GM10266 (cell line): ENCODE measurements at regions not wholly inside any gene's neighbourhood (a gene's known extent, or its start where the extent isn't known, plus 50 kb on each side); places are given as distances from the start of the nearest gene placed in this dataset.

Experiments used
- DNase-seq: peaks from one replicate; pipeline ENCODE4 v3.0.0; 2012; ENCODE audit errors: extremely low spot score
- TF ChIP-seq, protein P1 (sequence below): IDR thresholded peaks from 2 replicates; pipeline ENCODE4 v1.5.1; 2012; ENCODE audit warnings: mild to moderate bottlenecking, low read depth; ENCODE audit not compliant: control insufficient read depth, insufficient read depth; ENCODE audit errors: missing control alignments

DNA sequence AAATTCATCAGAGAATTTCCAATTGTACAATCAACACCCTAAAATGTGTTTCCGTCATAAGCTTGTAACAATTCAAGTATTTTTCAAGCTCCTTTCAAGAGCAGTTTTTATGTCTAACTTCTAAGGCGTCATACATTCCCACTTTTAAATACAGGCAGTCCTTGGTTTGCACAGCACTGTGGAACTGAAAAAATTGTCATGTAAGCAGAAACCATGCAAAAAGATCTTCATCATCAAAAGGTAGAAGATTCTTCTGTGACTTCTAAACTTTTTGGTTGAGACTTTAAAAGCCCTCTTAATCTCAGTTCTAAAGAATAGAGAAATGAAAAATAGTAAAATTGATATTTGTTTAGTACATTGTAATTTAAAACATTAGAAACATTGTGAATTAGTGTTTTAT is 315.6 kb downstream of the TPBG start:
- no peak for DNase-seq
- TF ChIP-seq, protein P1, sequence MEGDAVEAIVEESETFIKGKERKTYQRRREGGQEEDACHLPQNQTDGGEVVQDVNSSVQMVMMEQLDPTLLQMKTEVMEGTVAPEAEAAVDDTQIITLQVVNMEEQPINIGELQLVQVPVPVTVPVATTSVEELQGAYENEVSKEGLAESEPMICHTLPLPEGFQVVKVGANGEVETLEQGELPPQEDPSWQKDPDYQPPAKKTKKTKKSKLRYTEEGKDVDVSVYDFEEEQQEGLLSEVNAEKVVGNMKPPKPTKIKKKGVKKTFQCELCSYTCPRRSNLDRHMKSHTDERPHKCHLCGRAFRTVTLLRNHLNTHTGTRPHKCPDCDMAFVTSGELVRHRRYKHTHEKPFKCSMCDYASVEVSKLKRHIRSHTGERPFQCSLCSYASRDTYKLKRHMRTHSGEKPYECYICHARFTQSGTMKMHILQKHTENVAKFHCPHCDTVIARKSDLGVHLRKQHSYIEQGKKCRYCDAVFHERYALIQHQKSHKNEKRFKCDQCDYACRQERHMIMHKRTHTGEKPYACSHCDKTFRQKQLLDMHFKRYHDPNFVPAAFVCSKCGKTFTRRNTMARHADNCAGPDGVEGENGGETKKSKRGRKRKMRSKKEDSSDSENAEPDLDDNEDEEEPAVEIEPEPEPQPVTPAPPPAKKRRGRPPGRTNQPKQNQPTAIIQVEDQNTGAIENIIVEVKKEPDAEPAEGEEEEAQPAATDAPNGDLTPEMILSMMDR: no peak

DNA sequence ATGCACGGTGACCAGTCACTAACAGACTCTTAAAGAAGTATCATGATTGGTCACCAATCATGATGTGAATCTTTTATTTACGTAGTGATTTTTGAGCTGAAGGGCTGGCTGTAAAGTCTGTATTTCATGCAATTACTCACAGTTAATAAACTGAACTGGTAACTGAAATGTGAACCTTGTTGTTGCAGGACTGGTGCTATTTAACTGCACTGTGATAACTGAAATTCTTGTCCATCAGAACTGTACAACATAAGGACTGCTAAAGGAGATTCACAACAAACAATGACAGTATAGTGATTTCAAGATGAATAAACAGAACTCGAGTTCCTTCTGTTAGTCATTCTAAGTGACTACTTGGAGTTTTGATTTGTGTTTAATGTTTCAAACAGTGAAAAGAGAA is 316.6 kb downstream of the TPBG start:
- TF ChIP-seq, protein P1: no peak
- DNase-seq: no peak

DNA sequence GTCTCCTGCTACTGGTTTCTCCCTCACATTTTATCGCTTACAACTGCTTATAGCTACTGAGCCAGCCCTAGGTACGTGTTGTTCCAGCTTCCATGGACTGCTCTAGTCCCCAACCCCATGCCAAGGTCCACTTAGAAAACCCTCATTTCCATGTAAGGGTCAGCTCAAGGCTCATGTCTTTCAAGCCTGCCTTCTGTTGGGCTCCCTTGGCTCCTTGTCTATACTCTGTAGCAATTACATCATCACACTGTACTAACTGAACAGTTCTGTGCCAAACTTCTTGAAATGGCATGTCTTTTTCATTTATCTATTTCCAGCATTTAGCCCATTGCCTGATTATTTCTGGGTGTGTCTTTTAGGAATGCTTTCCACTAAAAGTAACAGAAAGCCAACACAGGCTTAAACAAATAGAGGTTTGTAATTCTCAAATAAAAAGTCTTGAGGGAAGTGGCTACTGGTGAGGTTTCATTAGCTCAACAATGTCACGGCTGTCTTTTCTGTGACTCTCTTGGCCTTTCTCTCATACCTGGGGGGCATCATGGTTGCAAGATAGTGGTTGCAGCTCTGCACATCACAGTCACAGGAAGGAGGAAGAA is 317.6 kb downstream of the TPBG start:
- no peak for DNase-seq
- TF ChIP-seq, protein P1: no peak

DNA sequence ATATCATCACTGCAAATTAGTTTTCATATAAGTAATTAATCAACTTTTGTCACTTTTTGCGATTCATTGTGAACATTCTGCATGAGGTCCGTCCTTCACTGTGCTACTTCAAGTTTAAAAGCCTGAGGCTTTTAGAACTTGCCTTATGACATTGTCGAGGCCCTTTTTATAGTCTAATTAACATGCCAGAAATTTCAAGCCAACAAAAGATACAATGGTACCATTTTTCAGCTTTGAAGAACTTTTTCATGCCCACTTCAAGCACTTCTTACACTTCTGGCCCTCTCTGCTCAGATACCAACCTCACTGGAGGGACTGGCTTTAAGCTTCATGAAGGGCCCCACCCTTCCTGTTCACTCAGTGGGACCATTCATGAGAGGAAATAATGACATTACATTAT is 323.1 kb downstream of the TPBG start:
- TF ChIP-seq, protein P1: no peak
- DNase-seq: no peak

DNA sequence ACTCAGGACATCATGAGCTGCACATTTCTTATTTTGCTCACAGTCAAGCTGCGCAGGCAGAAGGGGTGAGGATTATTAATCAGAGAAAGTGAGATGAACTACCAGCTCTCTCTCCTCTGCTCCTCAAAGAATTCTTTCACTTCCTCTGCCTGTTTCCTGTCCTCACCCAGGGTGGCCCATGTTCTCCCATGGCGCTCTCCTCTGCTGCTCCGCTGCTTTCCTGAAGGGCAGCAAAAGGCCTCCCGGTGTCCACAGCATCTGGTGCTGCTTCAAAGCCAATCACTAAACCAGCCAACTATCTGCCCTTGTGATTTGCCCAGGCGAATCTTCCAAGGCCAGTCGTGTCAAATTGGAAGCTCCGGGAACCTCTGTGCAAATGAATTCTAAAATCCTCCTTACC is 324.2 kb downstream of the TPBG start:
- DNase-seq: no peak
- TF ChIP-seq, protein P1: no peak

DNA sequence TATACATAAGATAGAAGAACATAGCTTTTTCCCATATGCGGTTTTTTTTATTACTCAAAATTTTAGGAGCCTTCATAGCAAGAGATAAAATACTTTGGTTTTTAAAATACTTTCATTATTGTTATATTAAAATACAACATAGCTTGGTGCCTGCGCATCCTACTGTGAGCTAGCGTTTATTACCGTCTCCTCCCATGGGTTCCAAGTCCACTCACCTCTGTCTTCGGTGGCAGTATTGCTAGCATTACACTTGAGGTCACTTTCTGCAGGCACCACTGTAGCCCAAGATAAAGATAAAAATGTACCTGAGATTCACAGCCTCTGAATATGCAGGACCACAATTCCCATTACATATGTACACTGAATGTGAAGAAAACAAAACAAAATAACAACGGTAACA is 326.7 kb downstream of the TPBG start:
- no peak for DNase-seq
- TF ChIP-seq, protein P1: no peak

DNA sequence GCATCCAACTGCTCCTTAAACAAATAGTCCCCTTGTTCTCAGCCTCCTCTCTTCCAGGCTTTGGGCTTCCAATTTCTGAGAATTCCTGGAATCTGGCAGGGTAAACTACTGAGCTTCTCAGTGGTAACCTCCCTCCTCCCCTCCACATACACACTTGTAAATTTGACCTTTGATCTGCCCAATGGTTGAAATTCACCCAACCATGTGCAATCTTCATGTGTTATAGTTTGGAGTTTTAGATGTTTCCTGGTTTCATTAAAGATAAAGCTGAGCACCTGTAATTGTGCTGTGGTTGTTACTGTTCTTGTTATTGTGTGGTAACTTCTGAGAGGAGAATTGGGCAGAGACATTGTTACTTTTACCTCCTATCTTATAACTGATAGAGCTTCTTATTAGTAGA is 328.4 kb downstream of the TPBG start:
- TF ChIP-seq, protein P1: no peak
- DNase-seq: no peak
